Ishikawa (cell line): ENCODE measurements at regions not wholly inside any gene's neighbourhood (a gene's known extent, or its start where the extent isn't known, plus 50 kb on each side); places are given as distances from the start of the nearest gene placed in this dataset.

Experiments
- CEBPB ChIP-seq: IDR thresholded peaks from 2 replicates; pipeline ENCODE4 v1.6.1; 2012
- CREB1 ChIP-seq: IDR thresholded peaks from 2 replicates; pipeline ENCODE4 v1.6.1; 2012; ENCODE audit warnings: low read depth
- EGR1 ChIP-seq: IDR thresholded peaks from 2 replicates; pipeline ENCODE4 v1.6.1; 2012
- EP300 ChIP-seq: IDR thresholded peaks from 2 replicates; pipeline ENCODE4 v1.6.1; 2012; ENCODE audit warnings: borderline replicate concordance
- FOXM1 ChIP-seq: IDR thresholded peaks from 2 replicates; pipeline ENCODE4 v1.6.1; 2012; ENCODE audit warnings: low read depth, borderline replicate concordance
- MAX ChIP-seq: IDR thresholded peaks from 2 replicates; pipeline ENCODE4 v1.6.1; 2012
- RAD21 ChIP-seq: IDR thresholded peaks from 2 replicates; pipeline ENCODE4 v1.6.1; 2012; ENCODE audit warnings: low read depth
- REST ChIP-seq: IDR thresholded peaks from 2 replicates; pipeline ENCODE4 v1.6.1; 2012; ENCODE audit warnings: low read depth, mild to moderate bottlenecking
- TCF12 ChIP-seq: IDR thresholded peaks from 2 replicates; pipeline ENCODE4 v1.6.1; 2012; ENCODE audit warnings: low read depth
- TEAD4 ChIP-seq: IDR thresholded peaks from 2 replicates; pipeline ENCODE4 v1.6.1; 2012
- USF1 ChIP-seq: IDR thresholded peaks from 2 replicates; pipeline ENCODE4 v1.6.1; 2012
- YY1 ChIP-seq: IDR thresholded peaks from 2 replicates; pipeline ENCODE4 v1.6.1; 2012; ENCODE audit warnings: low read depth

- TF ChIP-seq REST, result no peak
- no peak for TF ChIP-seq EP300
- TF ChIP-seq CEBPB, result no peak
- TF ChIP-seq MAX, result no peak
- TF ChIP-seq TCF12, result no peak
- no peak for TF ChIP-seq USF1
- TF ChIP-seq CREB1, result no peak
- no peak for TF ChIP-seq RAD21
- TF ChIP-seq FOXM1, result no peak
- no peak for TF ChIP-seq YY1
- no peak for TF ChIP-seq TEAD4
- TF ChIP-seq EGR1, result no peak
Measured at GRCh38 chr5:168023191-168023590, 268.3 kb upstream of the WWC1 start.
